Head of caudate nucleus (tissue), 42 donors: ENCODE measurements at regions not wholly inside any gene's neighbourhood (a gene's known extent, or its start where the extent isn't known, plus 50 kb on each side); places are given as distances from the start of the nearest gene placed in this dataset.
"Not testable (repeated sequence)": the region's sequence is repeated elsewhere in the genome, so short reads cannot be mapped to it uniquely, and the experiment has no call there.

Source experiments
- DNase-seq, 42 donors: peaks; one replicate each; pipeline versions ENCODE4 v3.0.0 to v3.0.0-alpha.2; 2020 to 2021; ENCODE audit warnings: mixed read lengths in 7 of 42
- intact Hi-C: fragments of 100-400 bp; cut with DNase I; formaldehyde crosslinking; loops from one replicate; pipeline ENCODE4 v1.15.0; 2022

- intact Hi-C loops = no loop called here
- DNase-seq = no peak
These were observed 651.5 kb upstream of the CADM2 start for GRCh38 chr3:84307339-84307738.

GRCh38 chr3:84308379-84308778 lies 650.4 kb upstream of the CADM2 start:
- intact Hi-C loops = no loop called here

GRCh38 chr3:84318273-84318809 lies 640.4 kb upstream of the CADM2 start:
- intact Hi-C loops = no loop called here
- no peak for DNase-seq

More at GRCh38 chr3:84308379-84308778, 650.4 kb upstream of the CADM2 start:
- DNase-seq = no peak

GRCh38 chr3:84365563-84366278 lies 593.1 kb upstream of the CADM2 start:
- DNase-seq, intact Hi-C loops: not testable (repeated sequence)
